SK-N-SH (cell line): ENCODE measurements at regions not wholly inside any gene's neighbourhood (a gene's known extent, or its start where the extent isn't known, plus 50 kb on each side); places are given as distances from the start of the nearest gene placed in this dataset.

Experiments
- CTCF ChIA-PET: fragments of 300-600, 350-600 bp; formaldehyde crosslinking; extraction: SDS; loops from one replicate; lab custom pipeline; 2021; lab: Yijun Ruan, JAX
- POLR2A ChIA-PET: fragments of 350-600 bp; sonication (Branson Sonifier 250); formaldehyde crosslinking; extraction: SDS; loops from one replicate; lab custom pipeline; 2020; ENCODE audit warnings: antibody characterized with exemption, inconsistent platforms; lab: Yijun Ruan, JAX
- DNase-seq: peaks from one replicate; pipeline ENCODE4 v3.0.0; 2012
- H2AFZ ChIP-seq: fragments of 200-600 bp; sonication (generic); 2 replicates; pipeline ENCODE4 v1.8.1; 2016; ENCODE audit warnings: antibody characterized with exemption, mild to moderate bottlenecking, low read depth
- H3F3A ChIP-seq: fragments of 200-600 bp; sonication (generic); replicated peaks from 2 replicates; pipeline ENCODE3; 2016; ENCODE audit warnings: antibody characterized with exemption, mild to moderate bottlenecking; ENCODE audit not compliant: insufficient read depth
- H3K27ac ChIP-seq, 2 experiments: fragments of 200-500 bp in 1 of 2; fragments of 200-600 bp in 1 of 2; sonication (Bioruptor generic) in 1 of 2; sonication (generic), shearing (Covaris generic) in 1 of 2; 2 replicates each; pipeline versions ENCODE4 v1.5.1 to v1.6.1; 2014 to 2016; ENCODE audit warnings: low read depth in 2 of 2, inconsistent platforms in 1 of 2, low read length in 1 of 2, mild to moderate bottlenecking in 1 of 2, mixed read lengths in 1 of 2
- H3K27me3 ChIP-seq: fragments of 200-600 bp; sonication (generic), shearing (Covaris generic); 2 replicates; pipeline ENCODE4 v1.6.1; 2016; ENCODE audit warnings: mixed run types; ENCODE audit not compliant: insufficient read depth
- H3K36me3 ChIP-seq, 2 experiments: fragments of 200-500 bp in 1 of 2; fragments of 200-600 bp in 1 of 2; sonication (Bioruptor generic) in 1 of 2; sonication (generic) in 1 of 2; replicated peaks in 1 of 2; 2 replicates each; pipeline versions ENCODE3 to v1.5.1; 2014 to 2016; ENCODE audit warnings: low read length in 1 of 2, mild to moderate bottlenecking in 1 of 2; ENCODE audit not compliant: insufficient read depth in 2 of 2, control insufficient read depth in 1 of 2
- H3K4me1 ChIP-seq, 2 experiments: fragments of 200-500 bp in 1 of 2; fragments of 200-600 bp in 1 of 2; sonication (Bioruptor generic) in 1 of 2; sonication (generic), shearing (Covaris generic) in 1 of 2; 2 replicates each; pipeline versions ENCODE4 v1.5.1 to v1.6.1; 2014 to 2016; ENCODE audit warnings: low read depth in 1 of 2, low read length in 1 of 2, mixed run types in 1 of 2; ENCODE audit not compliant: insufficient read depth in 2 of 2, control insufficient read depth in 1 of 2
- H3K4me2 ChIP-seq: fragments of 200-600 bp; sonication (generic), shearing (Covaris generic); 2 replicates; pipeline ENCODE4 v1.6.1; 2017; ENCODE audit warnings: mixed run types
- H3K4me3 ChIP-seq, 2 experiments: fragments of 200-500 bp in 1 of 2; fragments of 200-600 bp in 1 of 2; sonication (Bioruptor generic) in 1 of 2; sonication (generic), shearing (Covaris generic) in 1 of 2; 2 replicates each; pipeline versions ENCODE4 v1.5.1 to v1.8.1; 2014 to 2016; ENCODE audit warnings: low read depth in 2 of 2, inconsistent platforms in 1 of 2, low read length in 1 of 2, mild to moderate bottlenecking in 1 of 2, mixed read lengths in 1 of 2, moderate library complexity in 1 of 2
- H3K79me2 ChIP-seq: fragments of 200-600 bp; sonication (generic); 2 replicates; pipeline ENCODE4 v1.8.1; 2017; ENCODE audit warnings: mild to moderate bottlenecking; ENCODE audit not compliant: insufficient read depth
- H3K9ac ChIP-seq: fragments of 200-600 bp; sonication (generic); 2 replicates; pipeline ENCODE4 v1.6.1; 2017; ENCODE audit warnings: mixed run types
- H3K9me2 ChIP-seq: fragments of 200-600 bp; sonication (generic); 2 replicates; pipeline ENCODE4 v1.6.1; 2017; ENCODE audit warnings: mixed run types
- H3K9me3 ChIP-seq: fragments of 200-600 bp; sonication (generic); 2 replicates; pipeline ENCODE4 v1.6.1; 2017; ENCODE audit warnings: mixed run types, mild to moderate bottlenecking, moderate library complexity
- H4K20me1 ChIP-seq: fragments of 200-600 bp; sonication (generic); 2 replicates; pipeline ENCODE4 v1.6.1; 2017; ENCODE audit warnings: mild to moderate bottlenecking, mixed run types; ENCODE audit not compliant: insufficient read depth
- CHD2 ChIP-seq: fragments of 150-350 bp; IDR thresholded peaks from 2 replicates; pipeline ENCODE4 v1.6.1; 2018; ENCODE audit warnings: low read length; ENCODE audit not compliant: partially characterized antibody
- EP300 ChIP-seq, 2 experiments: IDR thresholded peaks; 2 replicates each; pipeline versions ENCODE4 v1.4.0 to v1.6.1; 2012; ENCODE audit warnings: borderline replicate concordance in 1 of 2, low read depth in 1 of 2, low read length in 1 of 2
- FOXJ3 ChIP-seq: sonication (generic); formaldehyde crosslinking; IDR thresholded peaks from 2 replicates; pipeline ENCODE4 v1.5.1; 2020; ENCODE audit warnings: mild to moderate bottlenecking, missing genetic modification reagents
- FOXM1 ChIP-seq: IDR thresholded peaks from 2 replicates; pipeline ENCODE4 v1.4.0; 2012; ENCODE audit warnings: low read depth, mild to moderate bottlenecking
- GATA2 ChIP-seq: sonication (generic); formaldehyde crosslinking; IDR thresholded peaks from 2 replicates; pipeline ENCODE4 v1.5.0; 2020; ENCODE audit warnings: mild to moderate bottlenecking, missing genetic modification reagents
- MEF2A ChIP-seq: IDR thresholded peaks from 2 replicates; pipeline ENCODE4 v1.4.0; 2012; ENCODE audit warnings: low read depth, borderline replicate concordance
- MXI1 ChIP-seq: IDR thresholded peaks from 2 replicates; pipeline ENCODE4 v1.6.1; 2012; ENCODE audit warnings: mild to moderate bottlenecking, low read depth, low read length, improper control_type of control experiment
- NFIC ChIP-seq: IDR thresholded peaks from 2 replicates; pipeline ENCODE4 v1.4.0; 2012; ENCODE audit warnings: borderline replicate concordance
- NRF1 ChIP-seq: IDR thresholded peaks from 2 replicates; pipeline ENCODE4 v1.6.1; 2012; ENCODE audit warnings: low read depth, mild to moderate bottlenecking, low read length
- SIN3A ChIP-seq: IDR thresholded peaks from 2 replicates; pipeline ENCODE4 v1.6.1; 2012; ENCODE audit warnings: low read depth, mild to moderate bottlenecking, low read length, moderate library complexity, borderline replicate concordance
- TCF12 ChIP-seq: IDR thresholded peaks from 2 replicates; pipeline ENCODE4 v1.4.0; 2012
- TEAD4 ChIP-seq: IDR thresholded peaks from 2 replicates; pipeline ENCODE4 v1.4.0; 2012; ENCODE audit warnings: mild to moderate bottlenecking, borderline replicate concordance; ENCODE audit not compliant: insufficient read depth
- YY1 ChIP-seq: IDR thresholded peaks from 2 replicates; pipeline ENCODE4 v1.4.0; 2012; ENCODE audit warnings: low read depth, mild to moderate bottlenecking
- WGBS: methylation state at CpG from one replicate; pipeline ENCODE4 v1.1.6; 2017; ENCODE audit warnings: low lambda C conversion rate; 5-methylcytosine and 5-hydroxymethylcytosine counted together
- TF ChIP-seq, protein P1 (sequence below): IDR thresholded peaks from 2 replicates; pipeline ENCODE4 v1.6.1; 2012; ENCODE audit warnings: mild to moderate bottlenecking, low read depth, low read length, moderate library complexity
- TF ChIP-seq, protein P2 (sequence below): IDR thresholded peaks from 2 replicates; pipeline ENCODE4 v1.4.0; 2012; ENCODE audit warnings: low read depth, borderline replicate concordance
- TF ChIP-seq, protein P3 (sequence below): IDR thresholded peaks from 2 replicates; pipeline ENCODE4; 2012
- TF ChIP-seq, protein P4 (sequence below): IDR thresholded peaks from 2 replicates; pipeline ENCODE4 v1.4.0; 2012; ENCODE audit warnings: low read depth, borderline replicate concordance
- TF ChIP-seq, protein P5 (sequence below): fragments of 200-600 bp; sonication (generic); IDR thresholded peaks from 2 replicates; pipeline ENCODE4 v1.6.1; 2017; ENCODE audit warnings: antibody characterized with exemption, mild to moderate bottlenecking, moderate library complexity

- Histone ChIP-seq H3F3A (no peaks in the 10 kb centered on the region), H4K20me1 (no peaks in the 10 kb centered on the region), H3K27ac (no peak overlapping the region), H3K36me3 (no peaks in the 10 kb centered on the region), H3K27me3 (no peaks in the 10 kb centered on the region), H3K9me2 (no peaks in the 10 kb centered on the region), H3K4me1 (no peaks in the 10 kb centered on the region; a peak in 1 of 4 replicates), H3K79me2 (no peaks in the 10 kb centered on the region; the same call in 1 of the 2 replicates), H3K4me2 (no peak overlapping the region), H2AFZ (no peak overlapping the region), H3K9me3 (no peaks in the 10 kb centered on the region), H3K4me3 (no peak overlapping the region), H3K9ac (no peak overlapping the region)
- no peak for DNase-seq
- ChIA-PET CTCF (interaction anchor here (5.1 kb wide), 1 partner anchor 18 kb away, joined by 26 read pairs; no protein-coding TSS in a partner anchor), POLR2A (no interaction called here)
- TF ChIP-seq MEF2A (no peak), MXI1 (no peak), YY1 (no peak), TCF12 (no peak), CHD2 (no peak), FOXJ3 (no peak), NRF1 (no peak), FOXM1 (no peak), GATA2 (CRISPR knock-in tag) (no peak), NFIC (no peak), EP300 (IDR thresholded peaks at IDR 0.05; ENCODE audit: borderline replicate concordance in 1 of 2, low read depth in 1 of 2, low read length in 1 of 2) (no peak), SIN3A (no peak), TEAD4 (no peak)
- TF ChIP-seq, protein P1, sequence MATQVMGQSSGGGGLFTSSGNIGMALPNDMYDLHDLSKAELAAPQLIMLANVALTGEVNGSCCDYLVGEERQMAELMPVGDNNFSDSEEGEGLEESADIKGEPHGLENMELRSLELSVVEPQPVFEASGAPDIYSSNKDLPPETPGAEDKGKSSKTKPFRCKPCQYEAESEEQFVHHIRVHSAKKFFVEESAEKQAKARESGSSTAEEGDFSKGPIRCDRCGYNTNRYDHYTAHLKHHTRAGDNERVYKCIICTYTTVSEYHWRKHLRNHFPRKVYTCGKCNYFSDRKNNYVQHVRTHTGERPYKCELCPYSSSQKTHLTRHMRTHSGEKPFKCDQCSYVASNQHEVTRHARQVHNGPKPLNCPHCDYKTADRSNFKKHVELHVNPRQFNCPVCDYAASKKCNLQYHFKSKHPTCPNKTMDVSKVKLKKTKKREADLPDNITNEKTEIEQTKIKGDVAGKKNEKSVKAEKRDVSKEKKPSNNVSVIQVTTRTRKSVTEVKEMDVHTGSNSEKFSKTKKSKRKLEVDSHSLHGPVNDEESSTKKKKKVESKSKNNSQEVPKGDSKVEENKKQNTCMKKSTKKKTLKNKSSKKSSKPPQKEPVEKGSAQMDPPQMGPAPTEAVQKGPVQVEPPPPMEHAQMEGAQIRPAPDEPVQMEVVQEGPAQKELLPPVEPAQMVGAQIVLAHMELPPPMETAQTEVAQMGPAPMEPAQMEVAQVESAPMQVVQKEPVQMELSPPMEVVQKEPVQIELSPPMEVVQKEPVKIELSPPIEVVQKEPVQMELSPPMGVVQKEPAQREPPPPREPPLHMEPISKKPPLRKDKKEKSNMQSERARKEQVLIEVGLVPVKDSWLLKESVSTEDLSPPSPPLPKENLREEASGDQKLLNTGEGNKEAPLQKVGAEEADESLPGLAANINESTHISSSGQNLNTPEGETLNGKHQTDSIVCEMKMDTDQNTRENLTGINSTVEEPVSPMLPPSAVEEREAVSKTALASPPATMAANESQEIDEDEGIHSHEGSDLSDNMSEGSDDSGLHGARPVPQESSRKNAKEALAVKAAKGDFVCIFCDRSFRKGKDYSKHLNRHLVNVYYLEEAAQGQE = no peak
- TF ChIP-seq, protein P2, sequence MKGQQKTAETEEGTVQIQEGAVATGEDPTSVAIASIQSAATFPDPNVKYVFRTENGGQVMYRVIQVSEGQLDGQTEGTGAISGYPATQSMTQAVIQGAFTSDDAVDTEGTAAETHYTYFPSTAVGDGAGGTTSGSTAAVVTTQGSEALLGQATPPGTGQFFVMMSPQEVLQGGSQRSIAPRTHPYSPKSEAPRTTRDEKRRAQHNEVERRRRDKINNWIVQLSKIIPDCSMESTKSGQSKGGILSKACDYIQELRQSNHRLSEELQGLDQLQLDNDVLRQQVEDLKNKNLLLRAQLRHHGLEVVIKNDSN = no peak
- TF ChIP-seq, protein P3, sequence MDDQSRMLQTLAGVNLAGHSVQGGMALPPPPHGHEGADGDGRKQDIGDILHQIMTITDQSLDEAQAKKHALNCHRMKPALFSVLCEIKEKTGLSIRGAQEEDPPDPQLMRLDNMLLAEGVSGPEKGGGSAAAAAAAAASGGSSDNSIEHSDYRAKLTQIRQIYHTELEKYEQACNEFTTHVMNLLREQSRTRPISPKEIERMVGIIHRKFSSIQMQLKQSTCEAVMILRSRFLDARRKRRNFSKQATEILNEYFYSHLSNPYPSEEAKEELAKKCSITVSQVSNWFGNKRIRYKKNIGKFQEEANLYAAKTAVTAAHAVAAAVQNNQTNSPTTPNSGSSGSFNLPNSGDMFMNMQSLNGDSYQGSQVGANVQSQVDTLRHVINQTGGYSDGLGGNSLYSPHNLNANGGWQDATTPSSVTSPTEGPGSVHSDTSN = no peak
- TF ChIP-seq, protein P4, sequence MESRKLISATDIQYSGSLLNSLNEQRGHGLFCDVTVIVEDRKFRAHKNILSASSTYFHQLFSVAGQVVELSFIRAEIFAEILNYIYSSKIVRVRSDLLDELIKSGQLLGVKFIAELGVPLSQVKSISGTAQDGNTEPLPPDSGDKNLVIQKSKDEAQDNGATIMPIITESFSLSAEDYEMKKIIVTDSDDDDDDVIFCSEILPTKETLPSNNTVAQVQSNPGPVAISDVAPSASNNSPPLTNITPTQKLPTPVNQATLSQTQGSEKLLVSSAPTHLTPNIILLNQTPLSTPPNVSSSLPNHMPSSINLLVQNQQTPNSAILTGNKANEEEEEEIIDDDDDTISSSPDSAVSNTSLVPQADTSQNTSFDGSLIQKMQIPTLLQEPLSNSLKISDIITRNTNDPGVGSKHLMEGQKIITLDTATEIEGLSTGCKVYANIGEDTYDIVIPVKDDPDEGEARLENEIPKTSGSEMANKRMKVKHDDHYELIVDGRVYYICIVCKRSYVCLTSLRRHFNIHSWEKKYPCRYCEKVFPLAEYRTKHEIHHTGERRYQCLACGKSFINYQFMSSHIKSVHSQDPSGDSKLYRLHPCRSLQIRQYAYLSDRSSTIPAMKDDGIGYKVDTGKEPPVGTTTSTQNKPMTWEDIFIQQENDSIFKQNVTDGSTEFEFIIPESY = no peak
- TF ChIP-seq, protein P5, sequence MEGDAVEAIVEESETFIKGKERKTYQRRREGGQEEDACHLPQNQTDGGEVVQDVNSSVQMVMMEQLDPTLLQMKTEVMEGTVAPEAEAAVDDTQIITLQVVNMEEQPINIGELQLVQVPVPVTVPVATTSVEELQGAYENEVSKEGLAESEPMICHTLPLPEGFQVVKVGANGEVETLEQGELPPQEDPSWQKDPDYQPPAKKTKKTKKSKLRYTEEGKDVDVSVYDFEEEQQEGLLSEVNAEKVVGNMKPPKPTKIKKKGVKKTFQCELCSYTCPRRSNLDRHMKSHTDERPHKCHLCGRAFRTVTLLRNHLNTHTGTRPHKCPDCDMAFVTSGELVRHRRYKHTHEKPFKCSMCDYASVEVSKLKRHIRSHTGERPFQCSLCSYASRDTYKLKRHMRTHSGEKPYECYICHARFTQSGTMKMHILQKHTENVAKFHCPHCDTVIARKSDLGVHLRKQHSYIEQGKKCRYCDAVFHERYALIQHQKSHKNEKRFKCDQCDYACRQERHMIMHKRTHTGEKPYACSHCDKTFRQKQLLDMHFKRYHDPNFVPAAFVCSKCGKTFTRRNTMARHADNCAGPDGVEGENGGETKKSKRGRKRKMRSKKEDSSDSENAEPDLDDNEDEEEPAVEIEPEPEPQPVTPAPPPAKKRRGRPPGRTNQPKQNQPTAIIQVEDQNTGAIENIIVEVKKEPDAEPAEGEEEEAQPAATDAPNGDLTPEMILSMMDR = no peak
- WGBS = 79% methylated on average over 1 of the region's 3 CpGs
Observed at GRCh38 chr7:66539264-66539623, 89.4 kb upstream of the KCTD7 start.
